CD14-positive monocyte (primary cell): ENCODE measurements at regions not wholly inside any gene's neighbourhood (a gene's known extent, or its start where the extent isn't known, plus 50 kb on each side); places are given as distances from the start of the nearest gene placed in this dataset.

Experiments used
- DNase-seq, 3 donors: peaks; one replicate each; pipeline ENCODE4 v3.0.0-alpha.2; 2011 to 2022
- H2AFZ ChIP-seq: 2 replicates; pipeline ENCODE4 v1.6.0; 2012; ENCODE audit warnings: mild to moderate bottlenecking, low read depth, low read length, inconsistent platforms; ENCODE audit not compliant: insufficient read depth, poor library complexity, severe bottlenecking
- H3K27ac ChIP-seq, 2 donors: 1 replicate in 1 of 2; 2 replicates in 1 of 2; pipeline ENCODE4 v1.5.1; 2012 to 2013; ENCODE audit warnings: low read length in 2 of 2, control low read depth in 1 of 2, inconsistent platforms in 1 of 2, low read depth in 1 of 2, mild to moderate bottlenecking in 1 of 2
- H3K27me3 ChIP-seq, 2 donors: one replicate each; pipeline versions ENCODE4 v1.6.0 to v1.6.1; 2011 to 2013; ENCODE audit warnings: low read length in 2 of 2; ENCODE audit not compliant: control insufficient read depth in 2 of 2, insufficient read depth in 2 of 2
- H3K36me3 ChIP-seq, 2 donors: replicated peaks in 1 of 2; 1 replicate in 1 of 2; 2 replicates in 1 of 2; pipeline versions ENCODE4 v1.5.1 to v1.6.1; 2012 to 2013; ENCODE audit warnings: low read length in 2 of 2, control low read depth in 1 of 2, inconsistent platforms in 1 of 2, mild to moderate bottlenecking in 1 of 2; ENCODE audit not compliant: insufficient read depth in 2 of 2, control insufficient read depth in 1 of 2
- H3K4me1 ChIP-seq, 2 donors: 1 replicate in 1 of 2; 2 replicates in 1 of 2; pipeline versions ENCODE4 v1.5.1 to v1.6.1; 2012 to 2013; ENCODE audit warnings: low read length in 2 of 2, control low read depth in 1 of 2, inconsistent platforms in 1 of 2, mild to moderate bottlenecking in 1 of 2, moderate library complexity in 1 of 2; ENCODE audit not compliant: insufficient read depth in 2 of 2, control insufficient read depth in 1 of 2
- H3K4me2 ChIP-seq: replicated peaks from 2 replicates; pipeline ENCODE3; 2012; ENCODE audit warnings: low read length, moderate library complexity, mild to moderate bottlenecking; ENCODE audit not compliant: poor library complexity, severe bottlenecking; ENCODE audit errors: extremely low read depth
- H3K4me3 ChIP-seq, 3 experiments: fragments of 200-600 bp in 1 of 3; sonication (generic) in 1 of 3; replicated peaks in 1 of 3; 1 replicate in 2 of 3; 2 replicates in 1 of 3; pipeline ENCODE4 v1.5.1; 2011 to 2013; ENCODE audit warnings: low read length in 3 of 3, mild to moderate bottlenecking in 3 of 3, control low read depth in 2 of 3, low read depth in 2 of 3, inconsistent platforms in 1 of 3, moderate library complexity in 1 of 3
- H3K79me2 ChIP-seq: 2 replicates; pipeline ENCODE4 v1.6.0; 2012; ENCODE audit warnings: mild to moderate bottlenecking, control low read depth, inconsistent platforms, low read length, moderate library complexity; ENCODE audit not compliant: insufficient read depth
- H3K9ac ChIP-seq: 2 replicates; pipeline ENCODE4 v1.6.0; 2017; ENCODE audit warnings: low read length, mild to moderate bottlenecking; ENCODE audit not compliant: insufficient read depth, poor library complexity, severe bottlenecking
- H3K9me3 ChIP-seq, 2 donors: replicated peaks in 1 of 2; 1 replicate in 1 of 2; 2 replicates in 1 of 2; pipeline versions ENCODE4 v1.5.1 to v1.6.1; 2012 to 2013; ENCODE audit warnings: low read length in 2 of 2, control low read depth in 1 of 2; ENCODE audit not compliant: control insufficient read depth in 1 of 2, insufficient read depth in 1 of 2
- H4K20me1 ChIP-seq: 2 replicates; pipeline ENCODE4 v1.6.0; 2012; ENCODE audit warnings: mild to moderate bottlenecking, low read length, control low read depth, moderate library complexity; ENCODE audit not compliant: insufficient read depth
- H3K27ac Mint-ChIP-seq, 7 donors: one replicate each; pipeline ENCODE4 v1.8.0; 2020; ENCODE audit warnings: mild to moderate bottlenecking in 7 of 7, mixed read lengths in 7 of 7, moderate library complexity in 6 of 7, inconsistent platforms in 2 of 7
- H3K27me3 Mint-ChIP-seq, 3 donors: one replicate each; pipeline ENCODE4 v1.8.0; 2021 to 2022; ENCODE audit warnings: low read depth in 3 of 3, mild to moderate bottlenecking in 3 of 3, mixed read lengths in 3 of 3, moderate library complexity in 3 of 3, inconsistent platforms in 1 of 3
- H3K36me3 Mint-ChIP-seq, 2 donors: one replicate each; pipeline ENCODE4 v1.8.0; 2020; ENCODE audit warnings: mixed read lengths in 2 of 2, inconsistent platforms in 1 of 2, mild to moderate bottlenecking in 1 of 2
- H3K4me1 Mint-ChIP-seq: one replicate; pipeline ENCODE4 v1.8.0; 2020; ENCODE audit warnings: mild to moderate bottlenecking, mixed read lengths
- H3K4me3 Mint-ChIP-seq, 2 donors: one replicate each; pipeline ENCODE4 v1.8.0; 2020; ENCODE audit warnings: mild to moderate bottlenecking in 2 of 2, mixed read lengths in 2 of 2, moderate library complexity in 1 of 2
- H3K9me3 Mint-ChIP-seq, 7 donors: one replicate each; pipeline ENCODE4 v1.8.0; 2020 to 2022; ENCODE audit warnings: mixed read lengths in 7 of 7, mild to moderate bottlenecking in 6 of 7, moderate library complexity in 6 of 7, inconsistent platforms in 2 of 7
- CTCF ChIP-seq: fragments of 200-600 bp; IDR thresholded peaks from one replicate; pipeline ENCODE4 v1.8.0; 2022; ENCODE audit warnings: antibody characterized with exemption, mild to moderate bottlenecking
- WGBS: methylation state at CpG from one replicate; pipeline ENCODE4 v1.1.5; 2013; ENCODE audit warnings: missing lambda C conversion rate; ENCODE audit not compliant: insufficient coverage; 5-methylcytosine and 5-hydroxymethylcytosine counted together
- intact Hi-C, 2 donors: fragments of 100-400 bp; cut with micrococcal nuclease; formaldehyde crosslinking; loops; one replicate each; pipeline versions ENCODE4 v1.15.0 to v1.15.1; 2023

- Histone ChIP-seq H4K20me1 (no peaks in the 10 kb centered on the region), H3K27ac (no peak overlapping the region), H3K4me1 (no peaks in the 10 kb centered on the region), H2AFZ (no peak overlapping the region), H3K9me3 (peaks cover 19 to 28% of the 10 kb centered on the region in 2 donors), H3K79me2 (no peaks in the 10 kb centered on the region), H3K4me2 (no peak overlapping the region), H3K36me3 (no peaks in the 10 kb centered on the region), H3K9ac (no peak overlapping the region), H3K4me3 (no peak overlapping the region), H3K27me3 (no peaks in the 10 kb centered on the region)
- H3K9me3 Mint-ChIP-seq: peaks cover 0 to 12% (median 2%) of the 10 kb centered on the region in 7 donors
- WGBS: 80% methylated on average over 2 of the region's 3 CpGs
- intact Hi-C loops: no loop called here
- H3K27me3 Mint-ChIP-seq: peaks cover 0 to 7% (median 4%) of the 10 kb centered on the region in 3 donors
- no peak for TF ChIP-seq CTCF
- H3K36me3 Mint-ChIP-seq: no peaks in the 10 kb centered on the region
- no peak overlapping the region for H3K27ac Mint-ChIP-seq
- DNase-seq: no peak
- H3K4me3 Mint-ChIP-seq: no peak overlapping the region
- no peaks in the 10 kb centered on the region for H3K4me1 Mint-ChIP-seq
Measured at GRCh38 chr6:169310983-169311382, 57.3 kb upstream of the THBS2 start.
